Activated effector memory CD4-positive, alpha-beta T cell treated with anti-CD3 and anti-CD28 coated beads, Interleukin-2, amount 50 U/mL, for 16 hours (primary cell): ENCODE measurements at regions not wholly inside any gene's neighbourhood (a gene's known extent, or its start where the extent isn't known, plus 50 kb on each side); places are given as distances from the start of the nearest gene placed in this dataset.

Experiments
- DNase-seq: peaks from one replicate; pipeline ENCODE4 v3.0.0-alpha.2; 2020

DNA sequence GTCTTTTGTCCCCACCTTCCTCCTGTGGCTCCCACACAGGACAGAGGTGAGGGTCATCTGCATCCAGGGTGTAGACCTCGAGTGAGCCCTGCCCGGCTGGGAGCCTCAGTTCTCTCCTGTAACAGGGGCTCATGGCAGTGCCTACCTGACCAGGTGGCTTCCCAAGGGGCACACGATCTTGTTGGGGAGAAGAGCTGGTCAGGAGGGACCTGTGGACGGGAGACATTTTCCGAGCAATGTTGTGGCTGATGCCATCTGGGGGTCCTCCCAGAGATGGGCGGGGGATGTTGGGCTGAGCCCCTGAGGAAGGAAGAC lies 51.9 kb downstream of the CEBPB start:
- no peak for DNase-seq

DNA sequence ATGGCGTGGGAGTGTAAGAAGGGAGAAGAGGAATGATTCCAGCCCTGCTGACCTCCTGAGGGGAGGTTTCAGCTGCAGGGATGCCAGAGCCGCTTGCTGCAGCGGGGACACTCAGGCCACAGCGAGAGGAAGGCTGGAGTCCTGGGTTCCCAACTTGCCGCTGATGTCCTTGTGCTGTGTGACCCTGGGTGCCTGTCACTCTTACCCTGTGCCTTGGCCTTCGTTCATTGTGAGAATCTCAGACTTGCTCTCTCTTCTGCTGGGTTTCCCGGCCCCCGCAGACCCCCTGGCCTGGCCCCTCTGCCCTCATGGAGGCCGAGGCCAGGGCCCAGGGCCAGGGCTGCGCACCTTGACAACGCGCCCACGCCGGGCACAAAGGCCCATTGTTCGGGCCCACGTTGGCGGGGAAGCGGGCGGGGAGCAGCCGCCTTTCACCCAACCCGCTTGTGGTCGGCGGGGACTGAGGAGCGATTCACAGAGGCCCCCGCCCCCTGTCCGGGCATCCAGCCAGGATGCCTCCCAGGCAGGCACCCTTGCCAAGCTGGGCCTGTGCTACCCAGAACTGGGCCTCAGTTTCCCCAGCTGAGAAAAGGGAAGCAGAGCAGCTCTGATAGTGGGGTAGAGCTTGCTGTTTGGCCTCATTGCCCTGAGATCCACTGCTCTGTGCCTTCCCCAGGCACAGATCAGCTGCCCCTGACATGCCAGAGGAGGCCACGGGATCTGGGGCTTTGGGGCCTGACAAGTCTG lies 52.4 kb downstream of the CEBPB start:
- DNase-seq, result no peak

DNA sequence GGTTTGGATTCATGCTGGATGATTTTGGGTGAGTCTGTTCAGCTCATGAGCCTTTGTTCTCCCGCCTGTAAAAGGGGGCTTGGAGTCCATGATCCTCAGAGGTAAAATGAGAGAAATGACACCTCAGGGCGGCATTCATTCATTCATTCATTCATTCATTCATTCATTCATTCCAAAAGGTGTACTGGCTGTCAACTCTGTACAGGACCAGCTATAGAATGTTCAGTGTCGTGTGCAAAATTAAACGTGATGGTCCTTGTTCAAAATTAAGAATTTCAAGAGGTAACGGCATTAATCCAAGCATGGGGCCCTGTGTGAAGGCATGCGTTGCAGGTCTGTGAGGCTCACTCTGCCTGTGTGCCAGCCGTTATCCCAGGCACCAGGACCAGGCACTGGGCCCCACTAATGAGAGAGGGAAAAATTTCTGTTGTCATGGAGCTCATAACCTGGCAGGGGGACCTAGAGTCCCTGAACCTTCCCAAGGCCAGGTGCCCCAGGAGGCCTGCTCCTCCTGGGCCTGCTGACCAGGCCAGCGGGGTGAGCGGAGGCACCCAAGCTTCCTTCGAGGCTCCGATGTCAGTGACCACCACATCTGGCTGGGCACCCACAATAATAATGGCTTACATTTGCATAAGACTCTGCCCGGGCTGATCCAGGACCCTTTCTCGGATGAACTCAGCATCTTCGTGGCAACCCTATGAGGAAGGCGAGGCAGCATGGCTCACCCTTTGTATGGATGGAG lies 53.2 kb downstream of the CEBPB start:
- DNase-seq, result no peak

DNA sequence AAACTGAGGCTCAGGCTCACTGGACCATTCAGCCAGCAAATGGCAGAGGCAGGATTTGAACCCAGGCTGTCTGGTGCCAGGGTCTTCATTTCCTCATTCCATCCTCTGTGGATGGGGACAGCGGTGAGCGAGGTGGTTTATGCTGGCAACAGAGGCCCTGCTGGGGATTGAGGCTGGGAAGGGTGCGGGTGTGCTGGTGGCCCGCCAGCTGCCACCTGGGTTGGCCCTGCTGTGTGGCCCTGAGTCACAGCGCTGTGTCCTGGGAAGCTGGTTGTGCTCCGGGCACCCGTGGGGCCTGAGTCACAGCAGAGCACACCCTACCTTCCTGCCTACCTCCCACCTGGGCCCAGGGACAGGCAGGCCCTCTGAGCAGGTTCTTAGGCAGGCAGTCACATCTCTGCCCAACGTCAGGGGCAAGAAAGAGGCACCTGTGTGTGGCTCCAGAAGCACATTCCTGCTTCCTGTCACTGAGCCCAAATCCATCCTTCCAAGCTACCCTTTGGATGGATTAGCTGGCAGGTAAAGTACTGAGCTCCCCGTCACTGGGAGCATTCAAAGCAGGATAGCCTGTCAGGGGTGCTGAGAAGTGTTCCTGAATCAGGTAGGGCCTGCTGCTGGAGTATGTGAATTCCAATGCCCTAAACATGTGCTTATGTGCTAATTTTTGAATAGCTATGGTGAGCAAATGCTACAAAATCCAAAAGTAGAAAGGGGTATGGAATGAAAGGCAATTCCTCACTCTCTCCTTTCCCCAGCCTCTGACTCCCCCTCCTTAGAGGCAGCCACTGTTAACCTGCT lies 53.9 kb downstream of the CEBPB start:
- DNase-seq, result no peak

DNA sequence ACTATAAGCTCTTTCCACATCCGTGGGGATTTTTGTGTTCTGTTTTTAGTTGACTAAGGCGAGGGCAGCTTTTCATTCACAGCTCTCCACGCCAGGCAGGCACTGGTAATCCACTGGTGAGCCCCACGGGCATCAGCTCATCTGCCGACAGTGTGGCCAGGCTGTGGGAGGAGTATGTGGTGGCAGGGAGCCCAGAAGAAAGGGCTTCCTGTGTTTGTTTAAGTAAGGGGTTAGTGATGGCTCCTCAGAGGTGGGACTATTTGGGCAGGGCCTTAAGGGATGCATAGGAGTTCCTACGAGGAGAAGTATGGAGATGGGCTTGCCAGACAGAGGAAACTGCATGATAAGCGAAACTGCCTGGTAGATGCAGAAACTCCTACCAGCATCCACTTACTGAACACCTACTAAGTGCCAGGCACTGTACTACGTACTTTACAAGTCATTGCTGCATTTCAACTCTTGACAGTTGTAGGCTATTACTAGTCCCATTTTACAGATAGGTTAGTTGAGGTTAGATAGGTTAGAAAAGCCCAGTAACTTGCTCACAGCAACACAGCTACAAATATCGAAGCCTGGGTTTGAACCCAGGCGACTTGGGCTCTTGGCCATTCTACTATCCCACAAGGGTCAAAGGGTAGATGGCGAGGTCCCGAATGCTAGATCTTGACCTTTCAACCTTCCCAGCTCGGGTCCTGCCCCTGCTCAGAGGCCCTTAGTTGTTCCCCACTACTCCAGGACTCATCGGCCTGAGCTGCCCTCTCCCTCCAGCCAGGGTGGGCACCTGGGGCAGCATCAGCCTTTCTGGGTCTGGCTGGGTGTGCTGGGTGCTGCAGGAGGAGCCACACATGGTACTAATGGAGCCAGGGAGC lies 55.1 kb downstream of the CEBPB start:
- DNase-seq, result no peak

DNA sequence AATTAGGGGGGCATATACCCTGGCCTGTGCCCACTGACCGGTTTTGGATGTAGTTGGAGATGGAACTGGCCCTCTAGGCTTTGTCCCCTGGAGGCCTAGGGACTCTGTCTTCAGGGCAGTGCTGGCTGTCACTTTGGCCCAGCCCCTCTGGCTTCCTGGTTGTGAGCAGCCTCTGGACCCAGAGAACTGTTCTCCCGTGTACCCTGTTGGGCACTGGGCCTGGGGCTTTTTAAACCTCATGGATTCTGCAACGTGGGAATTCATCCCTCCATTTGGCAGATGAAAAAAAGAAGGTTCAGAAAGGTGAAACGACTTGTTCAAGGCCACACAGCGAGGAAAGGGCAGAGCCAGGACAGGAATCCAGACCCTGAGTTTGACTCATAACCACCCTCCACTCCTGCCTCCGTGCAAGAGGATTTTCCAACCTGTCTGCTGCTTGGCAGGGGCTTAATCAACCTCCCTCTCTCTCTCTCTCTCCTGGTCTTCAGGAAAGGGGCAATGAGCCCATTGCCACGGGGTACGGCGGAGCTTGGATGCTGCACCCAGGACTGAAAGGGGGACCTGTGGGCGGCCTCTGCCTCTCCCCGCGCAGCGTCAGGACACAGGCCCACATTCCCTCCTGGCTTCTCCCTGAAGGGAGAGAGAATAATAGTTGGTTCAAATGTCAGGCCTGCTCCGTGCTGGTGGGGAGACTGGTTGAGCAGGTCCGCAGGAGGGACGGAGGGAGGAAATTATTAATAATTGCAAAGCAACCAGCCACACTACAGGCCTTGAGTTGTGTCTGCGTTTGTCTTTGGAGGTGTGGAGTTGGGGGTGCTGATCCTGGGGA lies 56.0 kb downstream of the CEBPB start:
- no peak for DNase-seq

DNA sequence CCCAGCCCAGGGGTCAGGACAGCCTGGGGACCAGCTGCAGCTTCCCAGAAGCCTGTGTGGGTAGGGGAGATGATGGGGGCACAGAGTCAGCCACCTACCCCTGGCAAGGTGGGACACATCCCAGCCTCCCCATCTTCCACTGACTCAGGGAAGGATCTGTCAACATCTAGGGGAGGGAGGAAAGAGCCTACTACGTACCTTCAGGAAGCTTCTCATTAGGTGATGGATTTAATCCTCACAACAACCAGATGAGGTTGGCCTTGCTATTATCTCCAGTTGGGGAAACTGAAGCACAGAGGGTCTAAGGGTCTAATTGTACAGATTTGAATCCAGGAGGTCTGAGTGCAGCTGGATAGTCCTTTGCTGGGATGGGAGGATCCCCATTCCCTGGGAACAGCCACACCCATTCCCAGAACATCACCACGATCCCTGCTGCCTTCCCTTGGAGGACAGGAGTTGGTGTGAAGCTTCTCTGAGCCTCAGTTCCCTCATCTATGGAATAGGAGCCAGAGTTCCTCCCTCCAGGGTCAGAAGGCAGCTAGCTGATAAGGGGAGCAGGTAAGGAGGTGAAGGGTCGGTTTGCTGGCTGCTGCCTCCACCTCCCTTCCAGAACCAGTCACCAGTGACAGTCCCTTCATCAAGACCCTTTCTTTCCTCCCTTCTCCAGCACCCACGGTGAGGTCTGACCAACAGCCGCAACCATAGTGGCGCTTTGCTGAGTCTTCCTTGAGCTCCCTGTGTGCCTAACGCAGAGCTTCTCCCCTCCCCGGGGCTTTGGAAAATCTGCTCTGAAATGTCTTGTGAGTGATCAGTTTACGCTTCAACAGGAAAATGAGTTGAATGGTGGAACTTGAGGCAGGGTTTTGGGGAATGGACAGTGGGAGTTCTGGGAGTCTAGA lies 56.8 kb downstream of the CEBPB start:
- no peak for DNase-seq

DNA sequence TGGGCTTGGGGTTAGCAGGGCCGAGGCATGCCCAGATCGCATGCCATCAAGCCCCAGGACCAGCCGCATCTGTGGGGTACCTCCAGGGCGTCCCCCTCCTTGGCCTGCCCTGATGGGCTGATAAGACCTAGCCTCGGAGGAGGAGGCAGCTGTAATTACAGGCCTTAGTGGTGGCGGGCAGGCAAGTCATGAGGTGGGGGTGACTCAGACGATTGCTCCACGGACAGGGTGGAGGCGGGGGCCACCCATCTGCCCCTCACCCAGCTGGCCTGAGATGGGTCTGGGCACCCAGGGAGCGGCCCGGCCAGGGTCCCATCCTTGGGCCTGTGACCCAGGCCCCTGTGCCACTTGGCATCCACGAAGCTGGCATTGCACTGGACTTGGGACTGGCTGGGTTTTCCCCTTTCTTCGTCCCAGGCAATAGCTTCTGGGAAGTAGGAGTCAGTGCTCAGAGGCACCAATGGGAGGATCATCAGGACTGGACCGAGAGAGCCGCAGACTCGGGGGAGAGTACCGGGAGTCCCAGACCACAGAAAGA lies 57.5 kb downstream of the CEBPB start:
- DNase-seq, result no peak

DNA sequence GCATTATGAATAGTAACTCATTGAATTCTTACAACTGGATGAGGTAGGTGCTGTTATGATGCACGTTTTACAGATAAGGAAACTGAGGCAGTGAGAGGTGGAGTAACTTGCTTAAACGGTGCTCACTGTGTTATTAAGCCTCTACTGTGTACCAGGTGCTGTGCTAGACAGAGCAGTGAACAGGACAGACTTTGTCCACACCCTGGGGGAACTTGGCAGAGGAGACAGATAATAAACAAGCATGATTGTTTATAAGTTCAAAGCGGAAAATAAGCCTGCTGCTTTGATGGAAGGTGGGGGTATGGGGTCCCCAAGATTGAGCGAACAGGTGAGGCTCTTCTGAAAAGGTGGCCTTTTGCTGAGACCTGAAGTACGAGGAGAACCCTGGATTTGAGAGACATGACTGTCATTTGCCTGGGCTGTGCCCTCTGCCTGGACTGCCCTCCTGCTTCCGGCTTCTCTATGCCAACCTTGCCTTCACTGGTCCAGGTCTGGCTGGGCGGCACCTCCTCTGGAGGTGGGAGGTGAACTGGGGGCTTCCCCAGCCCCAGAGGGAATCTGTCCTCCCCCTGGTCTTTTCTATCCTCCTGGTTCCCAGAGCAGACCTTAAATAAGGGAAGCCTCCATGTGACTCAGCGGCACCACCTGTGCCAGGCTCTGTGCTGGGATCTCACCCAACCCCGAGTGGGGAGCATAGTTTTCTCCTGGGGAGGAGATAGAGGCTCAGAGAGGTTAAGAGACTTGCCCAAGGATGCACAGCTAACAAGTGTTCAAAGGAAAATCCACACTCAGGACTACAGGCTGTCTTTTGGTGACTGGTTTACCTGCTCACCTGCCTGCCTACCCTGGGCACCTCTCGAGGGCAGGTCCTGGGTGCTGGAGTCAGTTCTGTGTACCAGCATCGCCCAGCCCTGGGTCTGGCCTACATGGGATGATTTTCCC lies 59.1 kb downstream of the CEBPB start:
- no peak for DNase-seq

DNA sequence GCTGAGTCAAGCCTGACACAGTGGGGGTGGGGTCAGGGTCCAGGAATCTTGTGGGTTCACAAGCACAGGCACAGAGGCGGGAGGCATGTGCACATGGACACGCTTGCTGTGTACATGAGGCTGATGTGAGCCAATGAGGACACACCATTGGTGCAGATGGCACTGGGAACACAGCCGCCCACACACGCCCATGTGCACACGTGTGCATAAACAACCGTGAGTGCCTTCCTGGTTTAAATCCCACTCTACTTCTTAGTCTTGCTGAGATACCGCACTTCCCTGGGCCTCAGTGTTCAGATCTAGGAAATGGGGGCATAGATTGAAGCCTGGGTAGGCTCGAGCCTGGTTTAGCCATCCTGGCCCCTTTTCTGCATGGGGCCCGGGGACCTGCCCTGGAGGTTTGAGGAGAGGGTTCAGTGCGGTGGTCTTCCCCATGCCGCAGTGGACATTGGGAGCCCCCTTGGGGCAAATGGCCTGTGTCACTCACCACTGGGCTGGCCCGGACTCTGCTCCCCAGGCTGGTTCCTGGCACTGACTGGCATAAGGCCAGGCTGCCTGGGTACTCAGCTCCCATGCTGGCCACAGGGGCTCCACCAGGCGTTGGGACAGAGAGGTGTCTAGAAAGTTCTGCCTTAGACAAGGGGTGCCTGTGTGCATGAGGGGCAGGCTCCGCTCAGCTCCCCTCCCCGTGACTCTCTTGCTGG lies 60.2 kb downstream of the CEBPB start:
- DNase-seq, result no peak

DNA sequence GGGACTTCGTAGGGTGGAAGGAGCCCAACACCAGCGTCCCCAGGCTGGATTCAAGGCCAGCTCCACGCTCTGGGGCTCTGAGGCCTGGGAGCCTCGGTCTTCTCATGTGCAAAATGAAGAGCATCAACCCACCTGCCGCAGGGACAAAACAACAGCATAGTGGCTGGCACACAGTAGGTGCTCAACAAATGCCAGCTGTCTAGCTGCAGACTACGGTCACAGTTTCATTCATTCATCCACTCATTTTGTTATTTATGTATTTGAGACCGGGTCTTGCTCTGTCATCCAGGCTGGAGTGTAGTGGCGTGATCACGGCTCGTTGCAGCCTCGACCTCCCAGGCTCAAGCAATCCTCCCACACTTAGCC lies 60.7 kb downstream of the CEBPB start:
- no peak for DNase-seq

DNA sequence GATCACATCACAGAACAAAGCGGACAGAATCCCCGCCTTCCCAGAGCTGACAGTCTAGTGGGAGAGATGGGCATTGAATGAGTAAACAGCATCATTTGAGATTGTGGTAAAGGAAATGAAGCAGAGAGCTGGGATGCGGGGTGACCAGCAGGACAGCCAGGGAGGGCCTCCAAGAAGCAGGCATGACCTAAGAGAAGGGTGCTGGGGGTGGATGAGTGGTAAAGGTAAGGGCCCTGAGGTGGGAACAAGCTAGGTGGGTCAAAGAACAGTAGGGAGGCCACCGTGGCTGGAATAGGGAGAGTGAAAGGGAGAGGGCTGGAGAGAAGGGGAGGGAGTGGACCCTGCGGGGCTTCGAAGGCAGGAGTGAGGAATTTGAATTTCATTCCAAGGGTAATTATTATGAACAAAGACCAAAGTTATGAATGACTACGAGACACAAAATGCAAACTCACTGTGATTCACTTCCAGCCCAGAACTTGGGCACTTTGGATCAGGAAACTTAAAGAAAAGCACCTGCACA lies 61.4 kb downstream of the CEBPB start:
- DNase-seq, result no peak

DNA sequence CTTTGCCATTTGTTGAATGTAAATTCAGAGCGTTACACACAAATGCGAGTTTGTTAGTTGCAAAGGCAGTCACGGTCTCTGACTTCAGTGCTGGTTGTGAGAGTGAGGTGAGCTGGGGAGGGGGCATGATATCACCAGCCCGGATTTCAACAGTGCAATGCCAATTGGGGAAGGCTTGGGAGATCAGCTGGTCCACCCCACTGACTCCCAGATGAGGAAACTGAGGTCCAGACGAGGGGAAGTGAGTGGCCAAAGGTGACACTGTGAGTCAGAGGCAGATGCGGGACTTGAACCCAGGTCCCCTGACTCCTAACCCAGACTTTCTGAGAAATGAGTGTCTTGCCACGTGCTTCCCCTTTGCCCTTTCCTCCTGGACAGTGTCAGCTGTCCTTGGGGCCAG lies 62.1 kb downstream of the CEBPB start:
- no peak for DNase-seq

DNA sequence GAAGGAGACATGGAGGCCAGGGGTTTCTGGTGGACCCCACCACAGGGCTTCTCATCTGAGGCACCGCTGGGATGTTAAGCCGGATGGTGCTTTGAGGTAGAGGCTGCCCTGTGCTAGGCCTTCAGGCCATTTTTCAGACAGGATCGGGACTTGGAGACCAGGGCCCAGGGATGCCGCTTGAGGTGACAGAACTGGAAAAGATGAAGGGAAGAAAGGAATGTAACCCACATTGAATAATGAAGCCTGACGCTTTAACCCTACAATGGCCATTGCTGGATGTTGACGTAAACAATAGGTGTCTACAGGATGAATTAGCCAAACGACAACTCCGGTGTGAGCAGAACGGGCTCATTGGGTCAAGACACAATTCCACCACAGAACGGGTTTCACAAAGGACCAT lies 62.5 kb downstream of the CEBPB start:
- no peak for DNase-seq

DNA sequence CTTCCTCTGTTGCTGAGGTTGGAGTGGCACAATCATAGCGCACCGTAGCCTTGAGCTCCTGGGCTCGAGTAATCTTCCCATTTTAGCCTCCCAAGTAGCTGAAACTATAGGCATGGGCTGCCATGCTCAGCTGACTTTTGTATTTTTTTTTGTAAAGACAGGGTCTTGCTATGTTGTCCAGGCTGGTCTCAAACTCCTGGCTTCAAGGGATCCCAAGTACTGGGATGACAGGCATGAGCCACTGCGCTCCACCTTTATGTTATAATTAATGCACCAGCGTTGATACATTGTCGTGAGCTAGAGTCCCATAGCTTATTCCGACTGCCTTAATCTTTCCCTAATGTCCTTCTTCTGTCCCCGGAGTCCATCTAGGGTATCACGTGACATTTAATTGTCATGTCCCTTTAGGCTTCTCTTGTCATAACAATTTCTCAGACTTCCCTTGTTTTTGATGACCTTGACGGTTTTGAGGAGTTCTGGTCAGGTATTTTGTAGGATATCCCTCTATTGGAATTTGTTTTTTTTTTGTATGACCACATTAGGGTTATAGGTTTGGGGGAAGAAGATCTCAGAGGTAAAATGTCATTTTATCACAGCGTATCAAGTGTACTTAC lies 63.9 kb downstream of the CEBPB start:
- DNase-seq, result no peak

DNA sequence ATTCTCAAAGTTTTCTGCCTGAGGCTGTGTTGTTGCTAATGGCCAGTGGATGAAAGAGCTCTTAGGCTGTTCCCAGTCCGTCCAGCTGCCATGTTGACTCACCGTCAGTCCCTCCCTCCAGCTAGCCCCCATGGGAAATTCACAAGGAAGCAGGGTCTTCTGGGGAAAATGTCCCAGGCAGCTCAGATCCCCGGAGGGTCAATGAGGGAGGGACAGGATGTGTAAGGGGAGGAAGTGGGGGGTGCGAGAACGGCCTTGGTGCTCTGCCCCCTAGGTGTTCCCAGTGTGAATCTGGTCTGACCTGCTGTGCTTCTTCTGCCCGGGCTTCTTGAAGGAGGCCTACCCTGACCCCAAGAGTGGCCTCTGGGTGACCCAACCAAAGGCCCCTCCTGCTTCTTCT lies 65.9 kb downstream of the CEBPB start:
- no peak for DNase-seq

DNA sequence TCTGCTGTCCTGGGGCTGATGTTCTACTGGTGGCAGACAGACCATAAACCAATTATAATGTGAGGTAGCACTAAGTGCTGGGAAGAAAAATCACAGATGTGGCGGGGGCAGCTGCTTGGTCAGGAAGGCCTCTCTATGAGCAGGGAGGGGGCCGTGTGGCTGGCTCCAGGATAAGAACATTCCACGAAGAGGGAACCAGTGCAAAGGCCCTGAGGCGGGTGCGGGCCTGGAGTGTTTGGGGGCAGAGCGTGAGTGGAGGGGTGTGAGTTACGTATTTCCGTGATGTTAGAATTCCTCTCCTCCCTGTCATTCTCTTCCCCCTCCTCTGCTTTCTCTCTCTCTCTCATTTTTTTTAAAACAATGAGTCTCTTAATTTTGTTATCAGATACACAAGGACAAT lies 67.2 kb downstream of the CEBPB start:
- DNase-seq, result no peak

DNA sequence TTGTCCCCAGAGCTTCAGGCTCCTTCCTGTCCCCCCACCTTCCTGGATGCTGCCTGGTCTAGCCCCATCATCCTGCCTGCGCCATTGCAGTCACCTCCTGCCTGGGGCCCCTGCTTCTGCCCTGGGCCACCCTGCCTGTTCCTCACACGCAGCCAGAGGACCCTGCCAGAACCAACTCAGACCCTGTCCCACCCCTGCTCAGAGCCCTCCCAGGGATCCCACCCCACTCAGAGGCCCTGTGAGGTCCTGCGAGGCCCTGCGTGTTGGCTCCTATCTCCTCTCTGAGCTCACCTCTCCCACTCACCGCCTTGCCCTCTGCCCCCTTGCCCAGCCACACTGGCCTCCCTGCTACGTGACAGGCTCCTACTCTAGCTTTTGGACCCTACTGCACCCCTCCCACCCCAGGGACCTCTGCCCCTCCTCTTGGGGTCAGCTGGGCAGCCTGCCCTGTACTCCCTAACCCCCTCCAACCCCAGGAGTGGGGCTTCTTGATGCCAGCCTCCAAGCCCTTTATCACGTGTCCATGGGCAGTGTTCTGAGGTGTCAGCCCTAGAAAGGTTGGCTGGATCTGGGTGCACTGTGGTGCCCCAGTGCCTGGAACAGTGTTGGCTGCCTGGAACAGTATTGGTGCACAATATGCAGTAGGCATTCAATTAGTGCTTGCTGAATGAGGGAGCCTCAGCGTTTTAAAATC lies 68.3 kb downstream of the CEBPB start:
- no peak for DNase-seq
